Cardiac muscle cell (in vitro differentiated cells and primary cell): ENCODE measurements at regions not wholly inside any gene's neighbourhood (a gene's known extent, or its start where the extent isn't known, plus 50 kb on each side); places are given as distances from the start of the nearest gene placed in this dataset.
"Not testable (repeated sequence)": the region's sequence is repeated elsewhere in the genome, so short reads cannot be mapped to it uniquely, and the experiment has no call there.

ENCODE experiments used
- DNase-seq, 2 donors: peaks; one replicate each; pipeline versions ENCODE4 v3.0.0 to v3.0.0-alpha.2; 2010 to 2017; ENCODE audit warnings: low read depth in 1 of 2, low spot score in 1 of 2
- H3K27ac ChIP-seq: fragments of 200-600 bp; sonication (generic); 2 replicates; pipeline ENCODE4 v1.5.1; 2016
- H3K27me3 ChIP-seq: fragments of 200-600 bp; sonication (generic); 2 replicates; pipeline ENCODE4 v1.6.0; 2016; ENCODE audit warnings: control low read depth
- H3K36me3 ChIP-seq: fragments of 200-600 bp; sonication (generic); 2 replicates; pipeline ENCODE4 v1.5.1; 2016; ENCODE audit warnings: control low read depth
- H3K4me1 ChIP-seq: fragments of 200-600 bp; sonication (generic); 2 replicates; pipeline ENCODE4 v1.8.1; 2017; ENCODE audit warnings: low read depth, mild to moderate bottlenecking, mixed run types
- H3K4me3 ChIP-seq: fragments of 200-600 bp; sonication (generic); 2 replicates; pipeline ENCODE4 v1.5.1; 2016; ENCODE audit warnings: mild to moderate bottlenecking
- H3K9me3 ChIP-seq: fragments of 200-600 bp; sonication (generic); 2 replicates; pipeline ENCODE4 v1.5.1; 2017; ENCODE audit warnings: low read depth, mild to moderate bottlenecking, control low read depth
- CTCF ChIP-seq: IDR thresholded peaks from 2 replicates; pipeline ENCODE4 v1.5.1; 2012; ENCODE audit warnings: low read depth, mild to moderate bottlenecking, low read length

GRCh38 chr3:158953131-158953530 is 151.3 kb downstream of the MFSD1 start:
- no peaks in the 10 kb centered on the region for H3K27me3 ChIP-seq
- TF ChIP-seq CTCF = no peak
- no peaks in the 10 kb centered on the region for H3K4me1 ChIP-seq
- no peaks in the 10 kb centered on the region for H3K9me3 ChIP-seq
- H3K4me3 ChIP-seq = no peak overlapping the region
- H3K27ac ChIP-seq = no peak overlapping the region
- no peaks in the 10 kb centered on the region for H3K36me3 ChIP-seq
- no peak for DNase-seq

GRCh38 chr3:158954420-158954819 is 152.6 kb downstream of the MFSD1 start:
- no peak for TF ChIP-seq CTCF
- H3K4me1 ChIP-seq = no peaks in the 10 kb centered on the region
- no peaks in the 10 kb centered on the region for H3K27me3 ChIP-seq
- no peaks in the 10 kb centered on the region for H3K36me3 ChIP-seq
- DNase-seq = no peak
- H3K27ac ChIP-seq = no peak overlapping the region
- H3K9me3 ChIP-seq = no peaks in the 10 kb centered on the region
- no peak overlapping the region for H3K4me3 ChIP-seq

- DNase-seq, H3K27ac ChIP-seq, H3K9me3 ChIP-seq, H3K27me3 ChIP-seq, H3K4me1 ChIP-seq, H3K36me3 ChIP-seq, H3K4me3 ChIP-seq: not testable (repeated sequence)
Observed at GRCh38 chr3:158957777-158958176, 155.9 kb downstream of the MFSD1 start.

- Histone ChIP-seq H3K27me3 (no peaks in the 10 kb centered on the region), H3K4me1 (no peaks in the 10 kb centered on the region), H3K4me3 (no peak overlapping the region), H3K36me3 (no peaks in the 10 kb centered on the region), H3K27ac (no peak overlapping the region), H3K9me3 (no peaks in the 10 kb centered on the region)
- TF ChIP-seq CTCF = no peak
- DNase-seq = no peak
Observed at GRCh38 chr3:158958873-158959272, 157.0 kb downstream of the MFSD1 start.

GRCh38 chr3:158961471-158961870 is 159.6 kb downstream of the MFSD1 start:
- Histone ChIP-seq H3K9me3 (no peaks in the 10 kb centered on the region), H3K4me3 (no peak overlapping the region), H3K4me1 (no peaks in the 10 kb centered on the region), H3K27ac (no peak overlapping the region), H3K36me3 (no peaks in the 10 kb centered on the region), H3K27me3 (no peaks in the 10 kb centered on the region)
- TF ChIP-seq CTCF = no peak
- DNase-seq = no peak

GRCh38 chr3:158961911-158962310 is 160.1 kb downstream of the MFSD1 start:
- H3K4me3 ChIP-seq = no peak overlapping the region

More at GRCh38 chr3:158961911-158962310, 160.1 kb downstream of the MFSD1 start:
- no peak for TF ChIP-seq CTCF
- no peak overlapping the region for H3K27ac ChIP-seq
- H3K27me3 ChIP-seq = no peaks in the 10 kb centered on the region
- no peak for DNase-seq
- no peaks in the 10 kb centered on the region for H3K4me1 ChIP-seq
- no peaks in the 10 kb centered on the region for H3K9me3 ChIP-seq
- no peaks in the 10 kb centered on the region for H3K36me3 ChIP-seq
